Testis (tissue), 2 donors: ENCODE measurements at regions not wholly inside any gene's neighbourhood (a gene's known extent, or its start where the extent isn't known, plus 50 kb on each side); places are given as distances from the start of the nearest gene placed in this dataset.

Source experiments
- DNase-seq: peaks from one replicate; pipeline ENCODE4 v3.0.0-alpha.2; 2019
- H3K27ac ChIP-seq, 2 donors: fragments of 200-600 bp; sonication (generic); one replicate each; pipeline ENCODE4 v1.5.1; 2019
- H3K27me3 ChIP-seq: fragments of 200-600 bp; sonication (generic); one replicate; pipeline ENCODE4 v1.5.1; 2019
- H3K36me3 ChIP-seq: fragments of 200-600 bp; sonication (generic); one replicate; pipeline ENCODE4 v1.5.1; 2017; ENCODE audit warnings: low read depth; ENCODE audit errors: missing control alignments
- H3K4me1 ChIP-seq: fragments of 200-600 bp; sonication (generic); one replicate; pipeline ENCODE4 v1.5.1; 2019
- H3K4me3 ChIP-seq, 2 donors: fragments of 200-600 bp; sonication (generic); one replicate each; pipeline ENCODE4 v1.5.1; 2017 to 2019
- H3K9me3 ChIP-seq: fragments of 200-600 bp; sonication (generic); one replicate; pipeline ENCODE4 v1.5.1; 2017
- POLR2A ChIP-seq: fragments of 450-650 bp; IDR thresholded peaks from one replicate; pipeline ENCODE4 v1.6.1; 2017; ENCODE audit warnings: antibody characterized with exemption, mild to moderate bottlenecking, moderate library complexity
- WGBS, 2 donors: methylation state at CpG; one replicate each; pipeline ENCODE4 v1.1.5; 2018; 5-methylcytosine and 5-hydroxymethylcytosine counted together
- intact Hi-C: fragments of 100-400 bp; cut with DNase I; formaldehyde crosslinking; loops from one replicate; pipeline ENCODE4 v1.15.1; 2023; ENCODE audit warnings: low total_unique reads
- TF ChIP-seq, protein P1 (sequence below), 3 experiments: fragments of 450-650 bp in 2 of 3; fragments of 200-600 bp in 1 of 3; sonication (generic) in 1 of 3; IDR thresholded peaks; one replicate each; pipeline ENCODE4 v1.5.1; 2016 to 2019; ENCODE audit warnings: antibody characterized with exemption in 3 of 3, mild to moderate bottlenecking in 2 of 3, moderate library complexity in 1 of 3

DNA sequence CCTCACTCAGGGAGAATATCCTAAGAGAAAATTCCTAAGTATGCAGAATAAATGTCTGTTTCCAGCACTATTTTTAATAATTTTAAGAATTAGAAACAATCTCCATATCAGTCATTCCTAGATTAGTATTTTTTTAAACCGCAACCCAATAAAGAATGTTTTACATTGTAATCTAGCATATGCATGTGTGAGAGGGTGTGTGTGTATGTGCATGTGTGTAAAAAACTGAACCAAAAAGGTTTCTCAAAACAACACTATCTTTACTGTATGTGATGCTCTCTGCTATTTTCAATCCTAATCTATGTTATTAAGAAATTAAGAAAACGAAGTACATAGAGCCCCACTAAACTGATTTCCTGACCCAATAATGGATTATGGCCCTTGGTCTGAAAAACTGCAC lies 90.6 kb upstream of the AKIP1 start:
- H3K9me3 ChIP-seq, result no peaks in the 10 kb centered on the region
- intact Hi-C loops, result no loop called here
- no peaks in the 10 kb centered on the region for H3K27me3 ChIP-seq
- DNase-seq, result no peak
- WGBS, 2 donors, result 49 to 63% methylated on average over 2 of the region's 2 CpGs
- H3K4me1 ChIP-seq, result no peaks in the 10 kb centered on the region
- no peak overlapping the region for H3K27ac ChIP-seq
- no peak overlapping the region for H3K4me3 ChIP-seq
- no peaks in the 10 kb centered on the region for H3K36me3 ChIP-seq
- no peak for TF ChIP-seq POLR2A
- TF ChIP-seq, protein P1, sequence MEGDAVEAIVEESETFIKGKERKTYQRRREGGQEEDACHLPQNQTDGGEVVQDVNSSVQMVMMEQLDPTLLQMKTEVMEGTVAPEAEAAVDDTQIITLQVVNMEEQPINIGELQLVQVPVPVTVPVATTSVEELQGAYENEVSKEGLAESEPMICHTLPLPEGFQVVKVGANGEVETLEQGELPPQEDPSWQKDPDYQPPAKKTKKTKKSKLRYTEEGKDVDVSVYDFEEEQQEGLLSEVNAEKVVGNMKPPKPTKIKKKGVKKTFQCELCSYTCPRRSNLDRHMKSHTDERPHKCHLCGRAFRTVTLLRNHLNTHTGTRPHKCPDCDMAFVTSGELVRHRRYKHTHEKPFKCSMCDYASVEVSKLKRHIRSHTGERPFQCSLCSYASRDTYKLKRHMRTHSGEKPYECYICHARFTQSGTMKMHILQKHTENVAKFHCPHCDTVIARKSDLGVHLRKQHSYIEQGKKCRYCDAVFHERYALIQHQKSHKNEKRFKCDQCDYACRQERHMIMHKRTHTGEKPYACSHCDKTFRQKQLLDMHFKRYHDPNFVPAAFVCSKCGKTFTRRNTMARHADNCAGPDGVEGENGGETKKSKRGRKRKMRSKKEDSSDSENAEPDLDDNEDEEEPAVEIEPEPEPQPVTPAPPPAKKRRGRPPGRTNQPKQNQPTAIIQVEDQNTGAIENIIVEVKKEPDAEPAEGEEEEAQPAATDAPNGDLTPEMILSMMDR (IDR thresholded peaks at IDR 0.05), result no peak

DNA sequence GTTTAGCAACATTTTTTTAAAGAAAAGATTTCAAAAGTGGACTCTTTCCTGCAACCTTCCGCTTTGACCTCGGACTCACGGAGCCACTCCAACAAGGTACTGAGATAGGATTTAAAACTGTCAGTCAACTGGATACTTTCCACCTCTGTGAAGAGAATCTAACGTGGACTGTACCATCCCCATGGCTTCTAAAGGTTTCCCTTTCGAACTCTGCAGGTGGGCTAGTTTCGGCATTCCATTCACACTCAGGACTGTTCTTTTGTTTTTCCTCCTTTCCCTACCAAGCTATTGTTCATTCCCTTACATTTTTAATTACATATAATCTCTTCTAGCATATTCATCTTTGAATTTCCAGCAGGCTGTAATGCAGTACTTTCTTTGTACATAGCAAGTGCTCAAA lies 88.5 kb upstream of the AKIP1 start:
- WGBS, 2 donors, result 70 to 75% methylated on average over 6 of the region's 6 CpGs
- peaks cover 20% of the 10 kb centered on the region for H3K4me1 ChIP-seq
- no peak overlapping the region for H3K27ac ChIP-seq
- H3K9me3 ChIP-seq, result no peaks in the 10 kb centered on the region
- DNase-seq, result no peak
- no peaks in the 10 kb centered on the region for H3K36me3 ChIP-seq
- H3K27me3 ChIP-seq, result no peaks in the 10 kb centered on the region
- intact Hi-C loops, result no loop called here
- no peak for TF ChIP-seq POLR2A
- TF ChIP-seq, protein P1 (IDR thresholded peaks at IDR 0.05), result no peak
- H3K4me3 ChIP-seq, result no peak overlapping the region

DNA sequence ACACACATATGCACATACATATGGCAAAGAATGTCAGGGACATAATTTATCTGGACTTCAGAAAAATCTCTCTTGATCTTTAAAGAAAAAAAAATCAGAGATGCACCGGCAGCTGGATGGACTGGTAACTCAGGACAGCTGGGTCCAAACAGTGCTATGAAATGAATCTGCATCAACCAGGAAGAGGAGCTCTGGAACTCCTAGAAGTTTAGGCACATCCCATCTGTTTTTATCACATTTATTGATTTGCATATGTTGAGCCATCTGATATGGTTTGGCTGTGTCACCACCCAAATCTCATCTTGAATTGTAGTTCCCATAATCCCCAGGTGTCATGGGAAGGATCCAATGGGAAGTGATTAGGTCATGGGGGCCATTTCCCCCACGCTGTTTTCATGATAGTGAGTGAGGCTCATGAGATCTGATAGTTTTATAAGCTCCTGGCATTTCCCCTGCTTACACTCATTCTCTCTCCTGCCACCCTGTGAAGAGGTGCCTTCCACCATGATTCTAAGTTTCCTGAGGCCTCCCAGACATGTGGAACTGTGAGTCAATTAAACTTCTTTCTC lies 87.7 kb upstream of the AKIP1 start:
- DNase-seq, result no peak
- Histone ChIP-seq H3K27ac (no peak overlapping the region), H3K9me3 (no peaks in the 10 kb centered on the region), H3K4me3 (no peak overlapping the region), H3K4me1 (peaks cover 28% of the 10 kb centered on the region), H3K27me3 (no peaks in the 10 kb centered on the region), H3K36me3 (no peaks in the 10 kb centered on the region)
- TF ChIP-seq POLR2A, result no peak
- TF ChIP-seq, protein P1 (IDR thresholded peaks at IDR 0.05), result no peak
- WGBS, 2 donors, result 68 to 95% methylated on average over 2 of the region's 2 CpGs
- intact Hi-C loops, result no loop called here

DNA sequence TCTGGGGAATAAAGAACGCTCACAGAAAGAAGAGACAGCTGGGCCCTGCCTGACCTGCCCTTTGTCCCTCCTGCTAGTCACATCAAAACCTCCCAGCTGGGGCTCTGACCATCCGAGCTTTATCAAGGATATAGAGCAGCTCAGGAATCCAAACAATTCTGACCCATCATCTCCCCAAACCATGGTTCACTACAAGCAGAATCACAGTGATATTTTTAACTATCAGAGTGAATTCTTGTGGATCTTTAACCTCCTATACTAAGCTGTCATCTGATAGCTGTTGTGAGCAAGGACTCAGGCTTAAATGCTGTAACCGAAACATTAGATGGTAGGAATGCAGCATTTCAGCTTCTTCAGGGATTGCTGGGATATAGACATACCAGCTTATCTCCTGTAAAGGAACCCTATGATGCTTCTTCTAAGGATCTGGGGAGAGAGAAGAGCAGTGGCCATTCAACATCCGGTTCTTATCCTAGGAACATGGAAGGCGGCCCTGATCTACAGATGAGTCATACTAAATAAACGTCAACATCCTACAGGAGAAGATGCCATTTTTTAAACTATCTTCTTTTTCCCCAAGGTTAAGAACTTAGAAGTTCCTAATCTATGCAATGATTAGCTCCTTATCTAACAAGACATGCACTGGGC lies 84.7 kb upstream of the AKIP1 start:
- H3K4me1 ChIP-seq, result peaks cover 42% of the 10 kb centered on the region
- H3K27ac ChIP-seq, result peak overlapping the region; percentile 75 to 84
- intact Hi-C loops, result no loop called here
- H3K36me3 ChIP-seq, result no peaks in the 10 kb centered on the region
- no peak for TF ChIP-seq POLR2A
- TF ChIP-seq, protein P1 (IDR thresholded peaks at IDR 0.05), result no peak
- 26 to 42% methylated on average over 6 of the region's 6 CpGs for WGBS, 2 donors
- no peak for DNase-seq
- H3K4me3 ChIP-seq, result no peak overlapping the region
- no peaks in the 10 kb centered on the region for H3K9me3 ChIP-seq
- H3K27me3 ChIP-seq, result no peaks in the 10 kb centered on the region
